ENCODE measurements at regions not wholly inside any gene's neighbourhood (a gene's known extent, or its start where the extent isn't known, plus 50 kb on each side); places are given as distances from the start of the nearest gene placed in this dataset.

DNA sequence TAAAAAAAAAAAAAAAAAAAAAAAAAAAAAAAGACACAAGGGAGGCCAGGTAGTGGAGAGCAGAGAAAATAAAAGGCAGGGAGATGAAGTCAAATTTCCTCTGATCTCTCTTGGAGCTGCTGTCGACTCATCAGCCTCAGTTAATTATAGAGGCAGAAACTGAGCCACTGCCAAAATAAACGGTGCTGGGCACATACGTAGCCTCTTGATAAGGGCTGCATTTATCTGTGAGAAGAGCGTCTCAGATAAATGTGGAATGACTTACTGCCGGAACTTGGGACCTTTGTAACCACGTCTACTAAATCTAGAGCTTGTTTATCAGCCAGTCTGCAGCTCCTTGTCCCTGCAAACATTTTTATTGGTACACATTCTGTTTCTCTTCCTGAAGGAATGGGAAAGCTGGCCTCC lies 162.3 kb downstream of the BAMBI start:
- no peaks in the 10 kb centered on the region for H3K36me3 ChIP-seq (ENCODE audit: insufficient read depth, low read length)
- FAIRE-seq (no peak), DNase-seq (ENCODE audit: low read depth) (peak; percentile 80)
- Mint-ChIP-seq H3K27ac (ENCODE audit: unreplicated experiment) (peak overlapping the region; percentile 54), H3K36me3 (ENCODE audit: low read depth, unreplicated experiment) (no peaks in the 10 kb centered on the region), H3K27me3 (ENCODE audit: low read depth, unreplicated experiment) (no peaks in the 10 kb centered on the region), H3K4me1 (ENCODE audit: low read depth, unreplicated experiment) (peaks cover 40% of the 10 kb centered on the region), H3K4me3 (ENCODE audit: unreplicated experiment) (no peak overlapping the region), H3K9me3 (ENCODE audit: unreplicated experiment) (no peaks in the 10 kb centered on the region)
- H2AFZ ChIP-seq (ENCODE audit: low read depth, low read length), result no peak overlapping the region
- no peaks in the 10 kb centered on the region for H3K27me3 ChIP-seq (ENCODE audit: insufficient read depth, low read length)
- no peaks in the 10 kb centered on the region for H3K79me2 ChIP-seq (ENCODE audit: insufficient read depth, low read length)
- H3K4me1 ChIP-seq (ENCODE audit: insufficient read depth, low read length), result peaks cover 34% of the 10 kb centered on the region
- no peaks in the 10 kb centered on the region for H4K20me1 ChIP-seq (ENCODE audit: insufficient read depth, low read length)
- H3K4me2 ChIP-seq (ENCODE audit: low read length), result peak overlapping the region; percentile 49
- peak overlapping the region; percentile 33 for H3K27ac ChIP-seq (ENCODE audit: low read depth, low read length)
- H3K9ac ChIP-seq (ENCODE audit: low read length), result no peak overlapping the region
- no peak for TF ChIP-seq CTCF (IDR thresholded peaks at IDR 0.05; ENCODE audit: insufficient read depth, low read depth, low read length)
- TF ChIP-seq EZH2 (IDR thresholded peaks at IDR 0.05; ENCODE audit: insufficient read depth, low read length), result no peak
- peaks cover 5% of the 10 kb centered on the region for H3K9me3 ChIP-seq (ENCODE audit: insufficient read depth, low read depth, low read length)
- no peak overlapping the region for H3K4me3 ChIP-seq (ENCODE audit: insufficient read depth, low read depth, low read length)

DNA sequence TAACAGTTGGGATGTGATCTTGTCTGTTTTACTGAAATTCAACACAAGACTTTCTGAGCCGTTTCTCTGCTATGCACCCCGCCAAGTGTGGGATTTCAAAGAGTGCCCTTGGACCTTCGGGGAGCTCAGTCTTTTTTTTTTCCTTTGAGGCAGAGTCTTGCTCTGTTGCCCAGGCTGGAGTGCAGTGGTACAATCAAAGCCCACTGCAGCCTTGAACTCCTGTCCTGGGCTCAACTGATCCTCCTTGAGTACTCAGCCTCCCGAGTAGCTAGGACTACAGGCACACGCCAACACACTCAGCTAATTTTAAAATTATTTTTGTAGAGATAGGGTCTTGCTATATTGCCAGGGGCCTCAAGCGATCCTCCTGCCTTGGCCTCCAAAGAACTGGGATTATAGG lies 162.9 kb downstream of the BAMBI start:
- peak overlapping the region; percentile 49 for H3K4me2 ChIP-seq (ENCODE audit: low read length)
- no peak overlapping the region for H2AFZ ChIP-seq (ENCODE audit: low read depth, low read length)
- H4K20me1 ChIP-seq (ENCODE audit: insufficient read depth, low read length), result no peaks in the 10 kb centered on the region
- DNase-seq (ENCODE audit: low read depth) (no peak), FAIRE-seq (no peak)
- H3K4me1 ChIP-seq (ENCODE audit: insufficient read depth, low read length), result peaks cover 34% of the 10 kb centered on the region
- peaks cover 9% of the 10 kb centered on the region for H3K9me3 ChIP-seq (ENCODE audit: insufficient read depth, low read depth, low read length)
- Mint-ChIP-seq H3K36me3 (ENCODE audit: low read depth, unreplicated experiment) (no peaks in the 10 kb centered on the region), H3K27me3 (ENCODE audit: low read depth, unreplicated experiment) (no peaks in the 10 kb centered on the region), H3K4me3 (ENCODE audit: unreplicated experiment) (no peak overlapping the region), H3K9me3 (ENCODE audit: unreplicated experiment) (no peaks in the 10 kb centered on the region), H3K4me1 (ENCODE audit: low read depth, unreplicated experiment) (peaks cover 40% of the 10 kb centered on the region), H3K27ac (ENCODE audit: unreplicated experiment) (no peak overlapping the region)
- no peak overlapping the region for H3K9ac ChIP-seq (ENCODE audit: low read length)
- H3K4me3 ChIP-seq (ENCODE audit: insufficient read depth, low read depth, low read length), result no peak overlapping the region
- H3K36me3 ChIP-seq (ENCODE audit: insufficient read depth, low read length), result no peaks in the 10 kb centered on the region
- no peaks in the 10 kb centered on the region for H3K79me2 ChIP-seq (ENCODE audit: insufficient read depth, low read length)
- peak overlapping the region; percentile 3 for H3K27ac ChIP-seq (ENCODE audit: low read depth, low read length)
- H3K27me3 ChIP-seq (ENCODE audit: insufficient read depth, low read length), result no peaks in the 10 kb centered on the region
- TF ChIP-seq CTCF (IDR thresholded peaks at IDR 0.05; ENCODE audit: insufficient read depth, low read depth, low read length), result no peak
- no peak for TF ChIP-seq EZH2 (IDR thresholded peaks at IDR 0.05; ENCODE audit: insufficient read depth, low read length)

- no peaks in the 10 kb centered on the region for H3K27me3 Mint-ChIP-seq (ENCODE audit: low read depth, unreplicated experiment)
- H3K27ac ChIP-seq (ENCODE audit: low read depth, low read length), result peak overlapping the region; percentile 41
- no peak overlapping the region for H3K4me3 Mint-ChIP-seq (ENCODE audit: unreplicated experiment)
- TF ChIP-seq EZH2 (IDR thresholded peaks at IDR 0.05; ENCODE audit: insufficient read depth, low read length), result no peak
- no peak for TF ChIP-seq CTCF (IDR thresholded peaks at IDR 0.05; ENCODE audit: insufficient read depth, low read depth, low read length)
- H3K27ac Mint-ChIP-seq (ENCODE audit: unreplicated experiment), result peak overlapping the region; percentile 99
- H3K9me3 Mint-ChIP-seq (ENCODE audit: unreplicated experiment), result no peaks in the 10 kb centered on the region
- no peaks in the 10 kb centered on the region for H4K20me1 ChIP-seq (ENCODE audit: insufficient read depth, low read length)
- H3K36me3 Mint-ChIP-seq (ENCODE audit: low read depth, unreplicated experiment), result no peaks in the 10 kb centered on the region
- peaks cover 9% of the 10 kb centered on the region for H3K9me3 ChIP-seq (ENCODE audit: insufficient read depth, low read depth, low read length)
- peak; percentile 39 for DNase-seq (ENCODE audit: low read depth)
- peak overlapping the region; percentile 19 for H3K4me2 ChIP-seq (ENCODE audit: low read length)
- peaks cover 41% of the 10 kb centered on the region for H3K4me1 Mint-ChIP-seq (ENCODE audit: low read depth, unreplicated experiment)
- peak overlapping the region; percentile 30 for H3K9ac ChIP-seq (ENCODE audit: low read length)
- H3K4me3 ChIP-seq (ENCODE audit: insufficient read depth, low read depth, low read length), result no peak overlapping the region
- FAIRE-seq, result peak; percentile 26
- no peak overlapping the region for H2AFZ ChIP-seq (ENCODE audit: low read depth, low read length)
- H3K4me1 ChIP-seq (ENCODE audit: insufficient read depth, low read length), result peaks cover 34% of the 10 kb centered on the region
- no peaks in the 10 kb centered on the region for H3K36me3 ChIP-seq (ENCODE audit: insufficient read depth, low read length)
- no peaks in the 10 kb centered on the region for H3K27me3 ChIP-seq (ENCODE audit: insufficient read depth, low read length)
- H3K79me2 ChIP-seq (ENCODE audit: insufficient read depth, low read length), result no peaks in the 10 kb centered on the region
These were observed 163.7 kb downstream of the BAMBI start for GRCh38 chr10:28840971-28841370.
